Heart right ventricle (tissue), 16 donors: ENCODE measurements at regions not wholly inside any gene's neighbourhood (a gene's known extent, or its start where the extent isn't known, plus 50 kb on each side); places are given as distances from the start of the nearest gene placed in this dataset.
A peak's percentile ranks its signal among the peaks of the same experiment; 100 is the strongest.

Experiments used
- ATAC-seq, 8 donors: fragments of 200-7000 bp; cut with Tn5 transposase; one replicate each; pipeline ENCODE4 v1.9.1; 2020; ENCODE audit warnings: mild to moderate bottlenecking in 8 of 8, moderate library complexity in 8 of 8, moderate number of reproducible peaks in 1 of 8
- DNase-seq, 2 donors: peaks; one replicate each; pipeline ENCODE4 v3.0.0-alpha.2; 2020
- H3K27ac ChIP-seq, 10 donors: fragments of 200-600 bp; sonication (generic) in 2 of 10; one replicate each; pipeline versions ENCODE4 v1.5.0 to v1.8.0; 2020 to 2022; ENCODE audit warnings: mild to moderate bottlenecking in 3 of 10
- H3K27me3 ChIP-seq, 7 donors: fragments of 200-600 bp; one replicate each; pipeline ENCODE4 v1.8.0; 2021 to 2022; ENCODE audit warnings: mild to moderate bottlenecking in 2 of 7
- H3K36me3 ChIP-seq, 9 donors: fragments of 200-600 bp; sonication (generic) in 1 of 9; one replicate each; pipeline versions ENCODE4 v1.5.0 to v1.8.0; 2020 to 2022; ENCODE audit warnings: mild to moderate bottlenecking in 2 of 9
- H3K4me1 ChIP-seq, 9 donors: fragments of 200-600 bp; sonication (generic) in 1 of 9; one replicate each; pipeline versions ENCODE4 v1.5.0 to v1.8.0; 2020 to 2022; ENCODE audit warnings: mild to moderate bottlenecking in 4 of 9
- H3K4me3 ChIP-seq, 10 donors: fragments of 200-600 bp; sonication (generic) in 2 of 10; one replicate each; pipeline versions ENCODE4 v1.5.0 to v1.8.0; 2020 to 2022; ENCODE audit warnings: mild to moderate bottlenecking in 7 of 10, moderate library complexity in 2 of 10
- H3K9me3 ChIP-seq, 11 donors: fragments of 200-600 bp in 10 of 11; sonication (generic) in 2 of 11; one replicate each; pipeline versions ENCODE4 v1.5.0 to v1.8.0; 2013 to 2022; ENCODE audit warnings: mild to moderate bottlenecking in 2 of 11, control low read depth in 1 of 11, moderate library complexity in 1 of 11
- CTCF ChIP-seq, 9 donors: fragments of 200-600 bp; sonication (generic) in 2 of 9; IDR thresholded peaks; one replicate each; pipeline versions ENCODE4 v1.5.0 to v1.8.0; 2021 to 2022; ENCODE audit warnings: antibody characterized with exemption in 9 of 9, mild to moderate bottlenecking in 5 of 9, moderate library complexity in 1 of 9
- WGBS, 2 donors: extraction: QIAGEN DNeasy Blood & Tissue Kit; methylation state at CpG; one replicate each; pipeline ENCODE4 v1.1.7; 2013; ENCODE audit warnings: inconsistent platforms in 1 of 2; 5-methylcytosine and 5-hydroxymethylcytosine counted together
- intact Hi-C, 10 donors: fragments of 100-400 bp; cut with DNase I; formaldehyde crosslinking; loops; one replicate each; pipeline versions ENCODE4 v1.11.1 to v1.14.2; 2022
- donor health status: Arrhythmogenic right ventricular cardiomyopathy.
- donor health status: ischemic (EF 13 %, LVEDD 7.1; RV severe dilation, severe dysfunction).
- donor health status: healthy with polysubstance abuse.
- donor health status: DM: no; HTN: yes; CAD: no.
- donor health status: DM: no; HTN: no; CAD: no.
- donor health status: ischemic (EF 25% LVEDD 6.9; RV normal size, moderate dysfunction).
- donor health status: ischemic (EF 25% LVEDD 5.7; RV mildly dilated, moderate dysfunction).
- donor health status: healthy.
- donor health status: DM: yes; HTN: yes; CAD: no.
- donor health status: Ischemic cardiomyopathy.
- donor health status: ischemic (EF 35%, LVEDD 5.7; RV mildly dilated, moderate dysfunction).
- donor health status: nonischemic (EF 11% LVEDD 7.7; RV severe dilation, severe dysfunction).
- donor health status: DM: yes; HTN: yes; CAD: no.
- donor health status: PGD.
- donor health status: ischemic (EF 29% LVEDD 5.4; RV normal size, mild dysfunction).
- donor health status: nonischemic (EF 23%, LVEDD 6.1; RV moderate dilation, normal function).

GRCh38 chrX:77060572-77060971 lies 386.6 kb upstream of the FGF16 start:
- intact Hi-C loops: no loop called here
- WGBS, 2 donors: 44% methylated on average over 2 of the region's 2 CpGs
- H3K4me3 ChIP-seq: no peak overlapping the region
- ATAC-seq (peak in 2 of 8 donors; percentile 37 to 52), DNase-seq (no peak)
- no peaks in the 10 kb centered on the region for H3K36me3 ChIP-seq
- H3K27ac ChIP-seq: no peak overlapping the region
- H3K9me3 ChIP-seq: no peaks in the 10 kb centered on the region
- no peaks in the 10 kb centered on the region for H3K27me3 ChIP-seq
- TF ChIP-seq CTCF (IDR thresholded peaks at IDR 0.05): no peak
- H3K4me1 ChIP-seq: no peaks in the 10 kb centered on the region

GRCh38 chrX:77061022-77061421 lies 386.2 kb upstream of the FGF16 start:
- Histone ChIP-seq H3K4me3 (no peak overlapping the region), H3K27me3 (no peaks in the 10 kb centered on the region), H3K4me1 (no peaks in the 10 kb centered on the region), H3K27ac (no peak overlapping the region), H3K36me3 (no peaks in the 10 kb centered on the region), H3K9me3 (no peaks in the 10 kb centered on the region)
- intact Hi-C loops: no loop called here
- DNase-seq (no peak), ATAC-seq (no peak)
- no peak for TF ChIP-seq CTCF (IDR thresholded peaks at IDR 0.05)

- Histone ChIP-seq H3K36me3 (no peaks in the 10 kb centered on the region), H3K4me1 (no peaks in the 10 kb centered on the region), H3K9me3 (no peaks in the 10 kb centered on the region), H3K4me3 (no peak overlapping the region), H3K27ac (no peak overlapping the region), H3K27me3 (no peaks in the 10 kb centered on the region)
- DNase-seq (no peak), ATAC-seq (peak in 3 of 8 donors; percentile 21 to 55 (median 24))
- no peak for TF ChIP-seq CTCF (IDR thresholded peaks at IDR 0.05)
- intact Hi-C loops: no loop called here
- WGBS, 2 donors: 69% methylated on average over 3 of the region's 3 CpGs
Measured at GRCh38 chrX:77061545-77061944, 385.6 kb upstream of the FGF16 start.

GRCh38 chrX:77065896-77066295 lies 381.3 kb upstream of the FGF16 start:
- intact Hi-C loops: no loop called here
- DNase-seq (no peak), ATAC-seq (no peak)
- H3K4me1 ChIP-seq: no peaks in the 10 kb centered on the region
- no peaks in the 10 kb centered on the region for H3K36me3 ChIP-seq
- no peaks in the 10 kb centered on the region for H3K27me3 ChIP-seq
- 81 to 86% methylated on average over 11 of the region's 11 CpGs for WGBS, 2 donors
- no peaks in the 10 kb centered on the region for H3K9me3 ChIP-seq
- H3K4me3 ChIP-seq: no peak overlapping the region
- TF ChIP-seq CTCF (IDR thresholded peaks at IDR 0.05): no peak
- H3K27ac ChIP-seq: no peak overlapping the region
